ENCODE measurements at regions not wholly inside any gene's neighbourhood (a gene's known extent, or its start where the extent isn't known, plus 50 kb on each side); places are given as distances from the start of the nearest gene placed in this dataset.

- no peak for TF ChIP-seq CTCF (tag by site-specific recombination; IDR thresholded peaks at IDR 0.05)
- TF ChIP-seq ZBTB8A (tag by site-specific recombination; IDR thresholded peaks at IDR 0.05), result no peak
- TF ChIP-seq ZNF398 (tag by site-specific recombination; IDR thresholded peaks at IDR 0.05), result no peak
- no peak for TF ChIP-seq ZBTB26 (tag by site-specific recombination; optimal IDR thresholded peaks at IDR 0.05)
- no peak for TF ChIP-seq ZNF501 (tag by site-specific recombination; IDR thresholded peaks at IDR 0.05)
- no peak for TF ChIP-seq HOXA7 (CRISPR knock-in tag; IDR thresholded peaks at IDR 0.05; ENCODE audit: borderline replicate concordance)
- TF ChIP-seq FEZF1 (tag by site-specific recombination; IDR thresholded peaks at IDR 0.05), result no peak
- no peak for TF ChIP-seq MYNN (tag by site-specific recombination; IDR thresholded peaks at IDR 0.05; ENCODE audit: borderline replicate concordance)
- no peak for TF ChIP-seq ZSCAN18 (tag by site-specific recombination; IDR thresholded peaks at IDR 0.05)
- no peak for TF ChIP-seq TRIM28 (IDR thresholded peaks at IDR 0.05; ENCODE audit: borderline replicate concordance, low read length)
- TF ChIP-seq ZNF658 (tag by site-specific recombination; IDR thresholded peaks at IDR 0.05), result no peak
- no peak for TF ChIP-seq ZNF596 (tag by site-specific recombination; IDR thresholded peaks at IDR 0.05)
Observed at GRCh38 chr2:164203131-164203530, 418.2 kb downstream of the GRB14 start.

Data from HEK293 (cell line).